ENCODE measurements at regions not wholly inside any gene's neighbourhood (a gene's known extent, or its start where the extent isn't known, plus 50 kb on each side); places are given as distances from the start of the nearest gene placed in this dataset.

DNA sequence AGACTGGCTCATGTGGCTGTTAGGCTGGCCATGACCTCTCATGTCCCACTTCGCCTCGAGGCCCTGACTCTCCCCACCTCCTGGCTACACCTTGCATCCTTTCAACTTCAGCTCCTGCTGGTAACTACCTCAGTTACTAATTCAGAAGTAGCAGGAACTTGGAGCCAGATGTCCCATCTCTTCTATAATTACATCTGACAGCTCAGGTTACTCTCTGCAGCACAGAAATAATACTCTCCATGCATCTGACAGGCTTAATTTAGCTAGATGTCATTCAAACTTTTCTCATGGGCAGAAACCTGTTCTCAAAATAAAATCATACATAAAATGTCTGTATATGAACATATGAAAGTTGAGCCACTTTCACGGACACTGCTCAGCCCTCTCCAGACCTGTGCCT is 92.2 kb upstream of the IL33 start:
- TF ChIP-seq, protein P1, sequence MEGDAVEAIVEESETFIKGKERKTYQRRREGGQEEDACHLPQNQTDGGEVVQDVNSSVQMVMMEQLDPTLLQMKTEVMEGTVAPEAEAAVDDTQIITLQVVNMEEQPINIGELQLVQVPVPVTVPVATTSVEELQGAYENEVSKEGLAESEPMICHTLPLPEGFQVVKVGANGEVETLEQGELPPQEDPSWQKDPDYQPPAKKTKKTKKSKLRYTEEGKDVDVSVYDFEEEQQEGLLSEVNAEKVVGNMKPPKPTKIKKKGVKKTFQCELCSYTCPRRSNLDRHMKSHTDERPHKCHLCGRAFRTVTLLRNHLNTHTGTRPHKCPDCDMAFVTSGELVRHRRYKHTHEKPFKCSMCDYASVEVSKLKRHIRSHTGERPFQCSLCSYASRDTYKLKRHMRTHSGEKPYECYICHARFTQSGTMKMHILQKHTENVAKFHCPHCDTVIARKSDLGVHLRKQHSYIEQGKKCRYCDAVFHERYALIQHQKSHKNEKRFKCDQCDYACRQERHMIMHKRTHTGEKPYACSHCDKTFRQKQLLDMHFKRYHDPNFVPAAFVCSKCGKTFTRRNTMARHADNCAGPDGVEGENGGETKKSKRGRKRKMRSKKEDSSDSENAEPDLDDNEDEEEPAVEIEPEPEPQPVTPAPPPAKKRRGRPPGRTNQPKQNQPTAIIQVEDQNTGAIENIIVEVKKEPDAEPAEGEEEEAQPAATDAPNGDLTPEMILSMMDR (IDR thresholded peaks at IDR 0.05; ENCODE audit: insufficient read depth, missing control alignments), result no peak
- DNase-seq (ENCODE audit: insufficient read length, low spot score) (no peak), FAIRE-seq (no peak)

DNA sequence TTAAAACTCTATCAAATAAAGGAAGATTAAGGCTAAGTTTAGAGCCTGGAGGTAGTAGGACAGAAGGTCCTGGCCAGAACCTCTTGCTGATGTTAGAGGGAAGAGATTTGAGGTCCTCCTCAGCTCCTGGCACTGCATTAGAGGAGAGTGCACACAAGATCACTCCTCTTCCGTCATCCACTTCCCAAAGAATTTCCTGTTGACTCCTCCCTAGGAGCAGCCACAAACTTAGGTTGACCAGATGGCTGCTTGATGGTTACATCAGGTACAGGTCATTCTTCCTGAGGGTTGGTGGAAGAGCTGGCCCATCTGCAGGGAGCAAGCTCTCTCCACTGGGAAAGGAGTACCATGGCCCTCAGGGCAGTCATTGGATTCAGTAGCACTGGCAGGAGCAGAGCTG is 93.9 kb upstream of the IL33 start:
- FAIRE-seq, result no peak
- no peak for DNase-seq (ENCODE audit: insufficient read length, low spot score)
- TF ChIP-seq, protein P1 (IDR thresholded peaks at IDR 0.05; ENCODE audit: insufficient read depth, missing control alignments), result no peak

DNA sequence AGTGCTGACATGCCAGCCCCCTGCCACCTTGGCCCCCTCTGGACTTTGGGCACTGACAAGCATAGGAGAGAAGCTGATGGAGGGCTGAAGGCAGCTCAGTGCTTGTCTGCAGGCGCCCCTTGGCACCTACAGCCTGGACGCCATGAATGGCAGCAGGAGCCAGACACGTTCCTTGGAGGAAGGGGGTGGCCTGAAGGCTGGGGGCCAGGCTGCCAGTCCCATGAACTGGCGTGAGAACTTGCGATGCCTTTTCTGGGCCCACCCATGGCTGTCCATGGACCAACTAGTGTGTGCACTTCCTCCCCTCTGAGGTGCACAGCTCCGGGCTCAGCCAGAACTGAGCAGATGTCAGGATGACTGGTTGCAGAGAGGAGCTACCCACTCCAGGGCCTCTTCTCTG is 99.0 kb upstream of the RANBP6 start:
- FAIRE-seq (no peak), DNase-seq (ENCODE audit: insufficient read length, low spot score) (no peak)
- TF ChIP-seq, protein P1 (IDR thresholded peaks at IDR 0.05; ENCODE audit: insufficient read depth, missing control alignments), result no peak

DNA sequence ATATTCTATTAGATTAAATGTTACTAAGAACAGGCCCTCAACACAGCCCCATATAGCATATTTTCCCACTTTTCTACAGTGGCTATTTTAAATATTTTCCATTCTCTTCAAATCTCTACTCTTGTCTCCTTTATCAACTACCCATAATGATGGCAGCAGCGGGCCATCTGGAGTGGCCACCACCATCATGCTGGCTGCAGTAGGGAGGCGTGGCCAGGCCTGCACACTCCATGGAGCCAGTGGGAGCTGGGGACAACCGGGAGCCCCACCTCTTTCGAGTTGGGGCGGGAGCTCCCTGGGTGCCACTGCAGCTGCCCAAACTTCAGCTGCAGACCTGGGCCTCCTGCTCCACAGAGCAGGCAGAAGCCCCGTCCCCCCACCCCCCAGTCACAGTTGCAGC is 98.4 kb upstream of the RANBP6 start:
- no peak for DNase-seq (ENCODE audit: insufficient read length, low spot score)
- no peak for FAIRE-seq
- TF ChIP-seq, protein P1 (IDR thresholded peaks at IDR 0.05; ENCODE audit: insufficient read depth, missing control alignments), result no peak

DNA sequence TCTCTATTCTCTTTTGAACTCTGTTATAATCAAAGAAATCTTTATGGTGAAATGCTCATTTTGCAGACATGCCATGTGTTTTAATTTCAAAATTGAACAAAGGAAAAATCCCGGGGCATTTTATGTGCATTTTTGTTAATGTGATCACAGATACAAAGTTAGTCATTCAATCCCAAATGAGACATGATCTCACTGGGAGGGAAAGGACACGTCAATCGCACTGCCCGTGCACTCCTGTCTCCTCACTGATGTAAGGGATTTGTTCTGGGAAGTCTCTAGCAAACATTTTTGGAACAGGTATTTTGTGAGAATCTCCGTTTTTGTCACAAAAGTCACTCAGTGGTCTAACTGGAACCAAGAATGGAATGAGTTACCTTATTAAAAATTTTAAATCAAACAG is 97.9 kb upstream of the RANBP6 start:
- TF ChIP-seq, protein P1 (IDR thresholded peaks at IDR 0.05; ENCODE audit: insufficient read depth, missing control alignments), result no peak
- DNase-seq (ENCODE audit: insufficient read length, low spot score), result no peak
- no peak for FAIRE-seq

DNA sequence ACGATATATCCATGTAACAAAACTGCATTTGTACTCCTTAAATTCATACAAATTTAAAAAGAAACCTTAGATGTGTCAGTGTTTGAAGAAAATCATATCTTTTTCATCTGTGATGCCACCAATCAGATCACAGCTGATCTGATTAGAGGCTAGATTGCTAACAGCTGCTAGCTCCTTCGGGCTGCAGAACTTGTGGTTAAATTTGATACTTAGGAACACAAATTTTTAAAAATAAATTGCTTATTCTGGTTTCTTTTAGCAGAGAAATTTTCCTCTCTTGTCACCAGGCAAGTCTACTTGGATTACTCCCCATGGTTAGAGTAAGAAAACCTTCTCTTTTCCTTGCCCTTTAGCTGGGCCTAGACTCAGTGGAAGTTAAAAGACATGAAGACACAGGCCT is 94.6 kb upstream of the RANBP6 start:
- TF ChIP-seq, protein P1 (IDR thresholded peaks at IDR 0.05; ENCODE audit: insufficient read depth, missing control alignments), result no peak
- no peak for FAIRE-seq
- no peak for DNase-seq (ENCODE audit: insufficient read length, low spot score)

DNA sequence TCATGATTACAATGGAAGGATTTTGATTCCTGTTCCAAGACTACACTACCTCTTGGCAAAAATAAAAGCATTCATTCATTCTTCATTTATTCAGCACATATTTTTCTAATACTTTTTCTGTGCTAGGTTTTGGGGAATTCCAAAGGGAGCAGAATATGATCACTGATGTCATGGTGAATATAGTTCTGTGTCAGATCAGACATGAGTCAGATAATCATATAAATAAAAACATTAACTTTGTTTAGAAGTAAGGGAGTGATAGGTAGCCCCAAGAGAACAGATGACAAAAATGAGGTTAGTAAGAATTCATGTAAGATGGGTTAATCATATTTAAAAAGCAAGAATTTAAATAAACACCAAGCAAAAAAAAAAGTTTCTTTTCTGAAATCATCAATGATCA is 94.1 kb upstream of the RANBP6 start:
- TF ChIP-seq, protein P1 (IDR thresholded peaks at IDR 0.05; ENCODE audit: insufficient read depth, missing control alignments), result no peak
- DNase-seq (ENCODE audit: insufficient read length, low spot score) (no peak), FAIRE-seq (no peak)
